Activated CD4-positive, alpha-beta T cell treated with anti-CD3 and anti-CD28 coated beads, Interleukin-2, amount 50 U/mL, for 48 hours (primary cell): ENCODE measurements at regions not wholly inside any gene's neighbourhood (a gene's known extent, or its start where the extent isn't known, plus 50 kb on each side); places are given as distances from the start of the nearest gene placed in this dataset.

Experiments used
- DNase-seq, 2 experiments: peaks; one replicate each; pipeline ENCODE4 v3.0.0-alpha.2; 2020

DNA sequence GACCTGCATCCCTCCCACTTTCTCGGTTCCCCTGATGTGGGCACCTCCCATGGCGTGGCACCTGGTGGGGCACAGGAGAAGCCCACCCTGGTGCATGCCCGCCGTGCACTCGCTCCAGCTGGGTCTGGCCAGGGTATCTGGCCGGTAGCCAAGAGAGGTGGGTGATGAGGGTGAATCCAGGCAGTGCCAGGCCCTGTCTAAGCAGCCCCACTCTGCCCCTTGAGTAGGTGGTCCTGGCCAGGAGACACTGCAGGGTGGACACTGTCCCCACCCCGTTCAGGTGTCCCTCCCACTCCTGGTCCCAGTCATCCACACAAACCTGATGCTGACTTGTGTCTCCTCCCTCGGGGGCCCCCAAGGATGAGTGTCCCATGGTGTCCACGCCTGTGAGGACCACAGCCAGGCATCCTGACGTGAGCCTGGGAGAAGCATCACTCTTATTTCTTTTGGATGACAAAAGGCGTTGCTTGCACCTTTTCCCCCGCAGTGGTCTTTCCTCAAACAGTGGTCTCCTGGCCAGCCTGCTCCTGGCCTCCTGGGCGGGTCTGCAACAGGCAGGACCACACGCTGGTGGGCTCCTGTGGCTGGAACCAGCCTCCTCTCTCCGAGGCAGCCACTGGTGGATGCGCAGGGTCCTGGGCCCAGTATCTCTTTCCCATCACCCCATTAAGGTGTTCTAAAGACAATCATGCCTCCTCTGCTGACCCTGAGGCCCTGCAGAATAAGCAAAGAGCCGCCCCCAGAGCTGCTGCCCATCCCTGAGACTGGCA, 922.3 kb downstream of the BRD1 start:
- DNase-seq = no peak

DNA sequence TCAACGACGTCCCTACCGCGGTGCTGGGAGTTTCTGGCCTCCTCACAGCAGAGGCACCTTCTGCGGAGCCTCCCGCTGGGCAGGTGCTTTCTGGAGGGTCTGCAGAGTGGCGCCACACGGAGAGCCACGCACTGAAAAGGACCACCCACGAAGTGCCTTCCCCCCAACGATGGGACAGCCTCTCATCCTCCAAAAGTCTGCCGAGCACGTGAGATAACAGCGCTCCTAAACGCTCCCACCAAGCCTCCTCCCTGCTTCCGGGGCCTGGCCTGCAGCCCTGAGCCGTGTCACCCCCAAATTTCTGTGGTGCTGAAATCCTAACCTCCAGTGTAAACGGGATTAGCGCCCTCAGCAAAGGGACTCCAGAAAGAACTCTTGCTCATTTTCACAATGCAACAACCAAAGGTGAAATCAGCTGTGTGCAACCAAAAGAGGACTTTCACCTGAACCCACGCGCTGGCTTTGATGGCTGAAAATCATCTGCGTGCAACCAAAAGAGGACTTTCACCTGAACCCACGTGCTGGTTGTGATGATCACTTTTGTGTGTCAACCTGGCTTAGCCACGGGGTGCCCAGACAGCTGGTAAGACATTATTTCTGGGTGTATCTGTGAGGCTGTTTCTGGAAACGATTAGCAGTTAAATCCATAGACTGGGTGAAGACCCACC, 924.6 kb downstream of the BRD1 start:
- DNase-seq = no peak

DNA sequence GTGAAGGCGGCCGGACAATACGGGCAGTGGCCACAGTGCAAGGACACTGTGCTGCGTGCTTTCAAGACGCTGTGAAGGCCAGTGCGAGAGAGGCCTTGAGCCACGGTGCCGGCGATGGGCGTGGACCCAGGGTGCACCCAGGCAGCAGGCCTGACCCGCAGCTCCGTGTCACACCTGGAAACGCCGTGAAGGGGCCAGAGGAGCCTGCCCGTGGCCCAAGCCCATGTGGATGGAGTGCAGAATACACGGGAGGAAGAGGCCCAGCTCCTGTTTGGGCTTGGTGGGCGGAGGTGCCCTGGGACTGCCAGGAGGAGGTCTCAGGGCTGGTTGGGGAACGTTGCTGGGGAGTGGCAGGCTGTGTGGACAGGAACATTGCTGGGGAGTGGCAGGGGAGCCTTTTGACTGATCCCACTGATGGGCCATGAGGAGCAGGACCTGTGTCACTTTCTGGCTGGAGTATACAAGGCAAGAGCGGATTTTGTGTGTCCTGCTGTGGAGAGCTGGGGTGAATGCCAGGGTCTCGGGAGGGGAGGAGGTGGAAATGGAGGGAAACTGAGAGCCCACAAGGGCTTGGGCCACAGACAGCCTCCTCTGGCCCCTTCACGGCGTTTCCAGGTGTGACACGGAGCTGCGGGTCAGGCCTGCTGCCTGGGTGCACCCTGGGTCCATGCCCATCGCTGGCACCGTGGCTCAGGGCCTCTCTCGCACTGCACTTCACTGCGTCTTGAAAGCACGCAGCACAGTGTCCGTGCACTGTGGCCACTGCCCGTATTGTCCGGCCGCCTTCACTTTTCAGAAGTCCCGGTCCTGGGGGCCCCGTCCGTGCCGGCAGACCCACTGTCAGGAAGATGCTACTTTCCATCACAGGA, 925.4 kb downstream of the BRD1 start:
- no peak for DNase-seq

DNA sequence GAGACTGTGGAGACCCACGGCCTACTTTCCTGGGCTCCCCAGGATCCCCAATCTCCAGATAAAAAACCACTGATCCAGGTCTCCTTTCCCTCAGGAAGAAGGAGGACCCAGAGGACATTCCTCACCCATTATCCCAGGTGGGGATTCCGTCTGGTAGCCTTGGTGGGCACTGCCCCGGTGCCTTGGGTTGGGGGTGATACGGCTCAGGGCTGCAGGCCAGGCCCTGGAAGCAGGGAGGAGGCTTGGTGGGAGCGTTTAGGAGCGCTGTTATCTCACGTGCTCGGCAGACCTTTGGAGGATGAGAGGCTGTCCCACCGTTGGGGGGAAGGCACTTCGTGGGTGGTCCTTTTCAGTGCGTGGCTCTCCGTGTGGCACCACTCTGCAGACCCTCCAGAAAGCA, 926.3 kb downstream of the BRD1 start:
- no peak for DNase-seq

DNA sequence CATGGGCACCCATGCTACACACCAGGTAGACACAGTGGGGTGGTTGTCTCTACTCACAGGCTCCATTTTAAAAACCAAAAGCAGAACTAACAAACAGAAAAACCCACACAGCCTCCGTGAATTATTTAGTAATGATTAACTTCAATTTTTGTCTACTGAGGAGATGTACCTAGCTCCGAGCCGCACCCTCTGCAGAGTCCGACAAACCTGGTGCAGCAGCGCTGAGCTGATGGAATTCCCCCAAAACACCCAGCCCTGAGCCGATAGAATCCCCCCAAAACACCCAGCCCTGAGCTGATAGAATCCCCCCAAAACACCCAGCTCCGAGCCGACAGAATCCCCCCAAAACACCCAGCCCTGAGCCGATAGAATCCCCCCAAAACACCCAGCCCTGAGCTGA, 927.0 kb downstream of the BRD1 start:
- no peak for DNase-seq

DNA sequence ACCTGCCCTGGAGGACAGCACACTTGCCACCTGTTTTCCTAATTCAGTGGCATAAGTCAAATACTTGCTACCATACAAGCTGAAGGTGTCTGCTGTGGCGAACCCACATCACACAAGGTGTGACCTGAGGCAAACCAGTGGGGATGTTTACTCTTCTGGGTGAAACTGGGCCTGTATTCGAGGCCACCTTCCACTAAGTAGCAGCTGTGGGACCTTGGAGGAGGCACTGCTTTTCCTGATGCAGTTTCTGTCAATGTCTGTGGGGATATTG, 927.4 kb downstream of the BRD1 start:
- DNase-seq = no peak

DNA sequence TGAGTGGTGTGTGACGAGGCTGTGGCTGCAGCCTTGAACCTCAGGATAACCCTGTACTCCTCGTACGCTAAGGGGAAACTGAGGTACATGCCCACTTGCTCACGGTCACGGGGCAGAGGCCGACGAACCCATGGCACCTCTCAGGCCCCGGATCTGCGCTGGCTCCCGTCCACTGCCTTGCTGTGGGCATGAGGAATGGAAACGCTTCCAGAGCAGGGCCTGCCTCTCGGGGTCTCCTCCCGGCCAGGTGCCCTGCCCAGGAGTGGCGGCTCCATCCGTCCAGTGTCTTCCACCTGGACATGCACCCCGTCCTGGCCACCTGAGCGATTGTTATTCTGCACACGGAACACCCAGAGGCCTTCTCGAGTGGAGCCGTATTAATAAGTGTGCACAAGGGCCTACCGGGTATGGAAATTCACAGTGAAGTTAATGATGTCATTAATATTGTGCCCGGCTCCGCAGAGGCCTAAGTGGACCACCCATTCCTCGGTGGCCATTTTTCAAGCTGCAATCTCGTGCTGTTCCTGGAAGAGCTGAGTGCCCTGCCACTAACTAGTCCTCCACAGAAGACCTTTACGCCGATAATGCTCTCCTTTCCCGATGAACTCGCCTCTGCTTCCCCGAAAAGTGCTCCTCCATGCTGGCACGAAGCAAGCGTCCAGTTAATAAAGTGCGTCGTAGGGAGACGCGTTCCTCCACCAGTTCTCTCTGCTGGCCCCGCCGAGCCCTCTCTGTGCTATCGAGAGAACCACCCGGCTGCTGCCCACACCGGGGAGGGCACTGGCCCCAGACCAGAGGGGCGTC, 927.9 kb downstream of the BRD1 start:
- no peak for DNase-seq

DNA sequence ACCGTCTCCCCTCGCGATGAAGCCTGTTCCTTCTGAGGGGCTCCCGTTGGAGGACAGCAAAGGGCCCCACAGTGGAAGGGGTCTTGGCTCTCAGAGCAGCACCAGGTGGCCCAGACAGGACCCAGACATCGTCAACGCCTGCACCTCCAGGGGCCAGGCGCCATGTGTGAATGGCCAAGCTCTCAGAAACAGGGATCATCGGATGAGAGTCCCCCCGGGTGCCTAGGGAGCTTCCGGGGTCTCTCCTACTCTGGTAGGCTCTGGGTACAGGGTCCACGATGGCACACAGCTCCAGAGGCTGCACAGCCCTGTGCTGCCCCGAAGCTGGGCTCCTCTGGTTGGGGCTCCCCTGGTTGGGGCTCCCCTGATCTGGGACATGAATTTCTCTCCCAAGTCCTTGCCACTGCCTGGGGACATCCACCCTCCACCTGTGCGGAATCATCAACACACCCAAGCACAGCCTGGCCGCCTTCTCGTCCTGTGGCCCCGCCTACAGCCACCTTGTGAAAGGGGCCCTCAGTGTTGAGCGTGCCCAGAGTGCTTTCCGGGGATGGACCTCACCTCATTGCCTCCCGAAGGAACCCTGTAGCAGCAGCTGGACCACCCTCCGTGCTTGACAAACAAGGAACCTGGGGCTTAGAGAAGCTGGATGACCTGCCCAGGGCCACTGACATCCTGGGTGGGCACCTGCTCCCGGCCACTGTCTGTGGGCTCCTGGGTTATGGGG, 929.0 kb downstream of the BRD1 start:
- DNase-seq = no peak

DNA sequence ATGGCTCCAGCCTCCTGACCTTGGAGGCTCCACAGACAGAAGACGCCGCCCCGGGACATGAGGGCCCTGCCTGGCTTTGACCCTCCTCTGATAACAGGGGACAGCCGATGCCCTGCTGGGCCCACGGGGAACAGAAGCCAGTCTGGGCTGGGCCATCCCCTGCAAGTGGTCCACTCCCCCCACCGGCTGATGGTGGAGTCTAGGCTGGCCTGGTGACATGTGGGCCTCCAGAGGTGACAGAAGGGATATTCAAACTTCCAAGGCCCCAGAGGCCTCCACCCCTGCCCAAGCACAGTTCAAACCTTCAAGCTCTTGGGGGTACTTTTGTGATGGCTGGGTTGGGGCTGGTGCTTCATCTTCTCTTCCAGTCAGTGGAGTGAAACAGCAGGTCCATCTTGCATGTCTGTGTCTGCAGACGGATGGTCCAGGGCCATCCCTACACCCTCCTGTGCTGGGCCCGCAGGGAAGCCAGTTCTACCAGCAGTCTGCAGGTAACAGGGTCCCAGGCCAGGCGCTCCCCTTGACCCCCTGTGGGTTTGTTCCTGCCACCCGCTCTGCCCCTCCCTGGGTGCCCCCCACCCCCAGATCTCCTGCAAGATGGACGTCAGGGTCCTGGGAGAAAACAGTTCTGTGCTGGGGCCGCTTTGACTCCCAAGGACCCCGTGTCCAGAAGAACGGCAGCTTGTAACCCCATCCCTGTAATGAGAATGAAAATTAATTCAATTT, 929.9 kb downstream of the BRD1 start:
- DNase-seq = no peak

DNA sequence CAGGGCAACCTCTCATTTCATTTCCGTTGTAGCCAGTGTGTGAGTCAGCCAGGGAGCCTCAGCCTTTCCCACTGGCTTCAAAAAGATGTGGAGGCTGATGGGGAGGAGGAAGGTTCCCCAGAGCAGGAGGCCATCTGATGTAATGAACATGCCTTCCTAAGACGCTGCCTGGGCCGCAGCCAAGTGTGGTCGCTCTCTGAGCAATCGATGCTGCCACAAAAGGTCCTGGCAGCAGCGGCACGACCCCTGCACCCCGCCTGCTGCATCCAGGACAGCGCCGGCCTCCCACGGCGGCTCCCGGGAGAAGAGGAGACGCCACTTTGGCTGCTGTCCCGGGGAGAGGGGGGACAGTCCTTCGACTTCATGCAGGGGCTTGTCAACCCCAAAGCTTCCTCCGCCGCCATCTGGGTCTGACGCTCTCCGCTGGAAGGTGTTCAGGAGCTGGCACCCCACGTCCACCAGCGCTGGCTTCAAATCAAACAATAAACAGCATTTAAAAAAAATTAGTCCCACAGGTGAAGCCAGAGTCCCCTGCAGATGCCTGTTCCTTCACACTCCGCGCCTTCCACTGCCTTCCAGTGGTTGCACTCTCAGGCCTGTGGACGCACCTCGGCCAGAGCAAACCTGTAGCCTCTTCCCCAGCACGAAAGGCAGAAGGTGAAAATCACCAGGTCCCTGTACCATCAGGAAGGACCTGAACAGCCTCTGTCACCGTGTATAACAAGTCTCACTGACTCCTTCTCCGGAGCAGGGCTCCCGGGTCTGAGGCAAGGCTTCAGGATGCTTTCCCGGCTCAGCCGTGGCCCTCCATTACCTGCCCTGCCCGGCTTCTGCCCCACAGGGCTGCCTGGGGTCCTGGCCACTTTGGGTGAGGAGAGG, 930.7 kb downstream of the BRD1 start:
- no peak for DNase-seq

DNA sequence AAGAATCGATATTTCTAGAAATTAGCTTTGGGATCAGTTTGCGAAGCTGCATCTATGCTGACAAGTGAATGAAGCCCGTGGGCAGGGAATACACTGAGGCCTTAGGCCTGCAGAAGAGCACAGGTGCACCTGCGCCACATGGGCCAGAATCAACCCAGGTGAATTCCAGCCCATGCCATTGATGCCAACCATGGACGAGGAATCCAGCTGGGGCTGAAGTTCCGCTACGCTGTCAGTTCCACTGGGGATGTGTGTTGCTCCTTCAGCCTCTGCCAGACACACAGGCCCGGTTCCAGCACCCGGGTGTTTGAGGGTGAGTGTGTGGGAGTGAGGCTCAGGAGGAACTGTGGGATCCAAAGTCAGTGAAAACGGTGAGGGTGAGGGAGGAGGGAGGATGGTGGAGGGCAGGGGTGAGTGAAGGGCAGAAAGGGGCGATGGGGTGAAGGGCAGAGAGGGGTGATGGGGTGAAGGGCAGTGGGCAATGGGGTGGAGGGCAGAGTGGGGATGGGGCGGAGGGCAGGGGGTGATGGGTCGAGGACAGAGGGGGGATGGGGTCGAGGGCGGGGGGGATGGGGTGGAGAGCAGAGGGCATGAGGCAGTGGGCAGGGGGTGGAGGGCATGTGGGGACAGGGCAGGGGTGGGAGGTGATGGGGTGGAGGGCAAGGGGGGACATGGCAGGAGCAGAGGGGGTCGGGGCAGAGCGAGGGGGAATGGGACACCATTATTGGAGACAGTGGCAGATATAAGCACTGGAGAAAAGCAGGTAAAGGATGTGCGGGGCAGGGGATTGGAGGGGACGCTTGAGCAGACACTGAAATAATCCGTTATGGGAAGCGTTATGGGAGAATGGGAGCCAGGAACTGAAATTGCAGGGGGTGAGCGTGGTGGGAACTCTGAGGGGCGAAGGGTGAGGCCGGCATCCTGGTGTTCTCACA, 931.6 kb downstream of the BRD1 start:
- DNase-seq = no peak

DNA sequence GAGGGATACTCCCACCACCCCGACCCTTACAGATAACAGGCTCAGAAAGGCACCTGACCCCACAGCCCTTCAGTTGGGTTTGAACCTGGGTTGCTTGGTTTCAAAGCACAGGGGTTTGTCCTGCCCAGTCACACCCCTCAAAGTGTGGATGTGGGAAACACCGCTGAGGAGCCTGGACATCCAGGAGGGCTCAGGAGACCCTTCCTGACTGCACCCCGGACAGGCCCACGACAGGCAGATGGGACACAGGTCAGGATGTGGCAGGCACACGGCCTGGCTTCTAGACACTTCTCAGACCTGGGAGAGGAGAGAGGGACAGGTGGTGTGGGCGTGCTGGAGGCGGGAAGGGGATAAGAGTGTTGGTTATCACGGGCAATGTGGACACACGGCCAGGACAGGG, 932.3 kb downstream of the BRD1 start:
- DNase-seq = no peak

DNA sequence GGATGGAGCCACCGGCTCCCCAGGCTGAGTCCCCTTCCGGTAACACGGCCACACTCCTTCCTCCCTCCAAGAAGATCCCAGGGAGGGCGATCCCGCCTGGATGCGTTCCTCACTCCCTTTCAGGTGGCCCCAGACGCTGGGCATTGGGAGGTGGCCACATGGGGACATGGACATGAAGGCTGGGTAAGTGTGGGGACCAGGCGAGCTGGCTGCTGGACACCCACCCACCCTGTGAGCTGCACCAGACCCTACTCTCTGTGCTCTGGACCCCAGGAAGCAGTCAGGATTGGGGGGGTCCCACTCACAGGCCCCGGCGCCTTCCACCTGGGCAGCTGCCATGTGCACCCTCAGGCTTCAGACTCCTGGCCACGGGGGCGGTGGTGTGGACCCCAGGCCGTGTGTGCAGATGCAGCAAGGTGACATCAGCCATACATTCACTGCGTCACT, 932.8 kb downstream of the BRD1 start:
- DNase-seq = no peak

DNA sequence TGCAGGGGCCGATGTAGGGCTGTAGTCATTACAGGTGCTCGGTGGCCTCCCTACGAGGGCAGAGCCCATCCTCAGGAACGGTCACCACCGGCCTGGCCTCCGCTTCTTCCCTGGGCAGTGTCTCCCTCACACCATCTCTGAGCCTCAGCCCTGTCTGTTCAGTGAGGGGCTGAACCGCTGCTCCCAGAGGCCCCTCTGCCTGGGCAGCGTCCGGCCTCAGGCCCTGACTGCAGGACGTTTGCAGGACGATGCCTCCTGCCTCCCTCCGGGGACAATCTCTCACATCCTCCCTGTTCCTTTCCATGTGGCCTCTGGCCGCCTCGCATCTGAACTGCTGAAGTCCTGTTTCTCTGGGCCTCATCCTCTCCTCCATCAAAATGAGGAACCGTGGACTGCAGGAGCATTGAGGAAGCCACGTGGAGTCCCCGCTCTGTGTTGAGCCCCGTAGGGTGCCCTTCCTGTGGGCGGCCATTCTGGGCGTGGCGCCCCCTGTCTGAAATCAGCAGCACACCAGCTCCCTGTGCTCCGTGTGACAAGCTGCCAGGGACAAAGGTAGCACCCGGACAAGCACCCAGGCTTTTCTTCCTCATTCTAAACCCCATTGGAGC, 933.5 kb downstream of the BRD1 start:
- no peak for DNase-seq

DNA sequence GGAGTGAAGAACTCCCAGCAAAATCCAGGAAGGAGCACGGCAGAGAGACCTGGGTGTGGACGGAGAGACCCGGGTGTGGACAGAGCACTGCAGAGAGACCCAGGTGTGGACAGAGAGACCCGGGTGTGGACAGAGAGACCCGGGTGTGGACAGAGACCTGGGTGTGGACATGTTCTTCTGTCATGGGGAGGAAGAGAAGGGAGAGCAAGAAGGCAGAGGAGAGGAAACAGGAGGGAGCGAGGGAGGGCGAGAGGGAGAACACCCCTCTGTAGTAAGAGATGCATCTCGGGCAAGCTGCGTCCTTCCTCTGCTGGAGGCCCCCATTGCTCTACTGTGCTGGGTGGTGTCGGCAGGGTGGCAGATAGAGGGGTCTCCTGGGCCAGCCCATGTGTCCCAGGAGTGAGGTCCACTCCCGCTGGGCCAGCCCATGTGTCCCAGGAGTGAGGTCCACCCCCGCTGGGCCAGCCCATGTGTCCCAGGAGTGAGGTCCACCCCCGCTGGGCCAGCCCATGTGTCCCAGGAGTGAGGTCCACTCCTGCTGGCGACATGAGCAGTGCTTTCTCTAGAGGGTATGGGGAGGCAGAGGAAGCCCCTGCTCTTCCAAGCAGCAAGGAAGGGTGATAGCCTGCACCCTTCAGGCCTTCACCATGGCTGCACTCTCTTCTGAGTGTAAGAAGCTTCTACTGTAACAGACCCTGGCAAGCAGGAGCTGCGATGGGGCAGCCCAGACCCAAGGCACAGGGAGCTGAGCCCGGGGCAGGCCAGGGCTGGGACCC, 934.2 kb downstream of the BRD1 start:
- DNase-seq = no peak

DNA sequence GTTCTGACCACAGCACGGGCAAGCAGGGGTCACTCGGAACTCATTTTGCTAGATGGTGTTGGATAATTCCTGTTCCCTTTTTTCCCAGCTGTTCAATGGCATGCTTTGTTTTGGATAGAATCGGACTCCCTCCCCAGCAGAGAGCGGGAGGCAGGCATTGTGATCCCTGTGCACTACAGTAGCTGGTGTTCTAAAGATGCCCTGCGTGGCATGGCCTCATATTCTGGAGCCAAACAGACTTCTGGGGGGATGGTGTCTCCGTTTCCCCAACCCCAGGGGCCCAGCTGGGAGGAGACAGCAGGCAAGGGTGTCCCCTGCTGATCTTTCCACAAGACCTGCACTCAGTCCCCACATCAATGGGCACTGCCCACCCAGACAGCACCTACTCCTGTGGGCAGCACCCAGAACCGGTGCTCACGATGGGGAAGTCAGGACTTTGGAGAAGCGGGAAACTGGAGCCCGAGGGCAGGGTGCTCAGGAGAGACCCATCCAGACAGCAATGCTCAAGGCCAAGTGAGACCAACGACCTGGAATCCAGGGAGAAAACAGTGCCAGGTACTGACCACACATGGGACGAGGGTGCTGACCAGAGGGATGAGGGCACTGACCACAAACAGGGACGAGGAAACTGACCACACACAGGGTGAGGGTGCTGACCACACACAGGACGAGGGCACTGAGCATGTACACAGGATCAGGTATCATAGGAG, 934.9 kb downstream of the BRD1 start:
- no peak for DNase-seq
